ENCODE measurements at regions not wholly inside any gene's neighbourhood (a gene's known extent, or its start where the extent isn't known, plus 50 kb on each side); places are given as distances from the start of the nearest gene placed in this dataset.

- Histone ChIP-seq H3K27me3 (no peaks in the 10 kb centered on the region), H3K36me3 (no peaks in the 10 kb centered on the region), H3K9me3 (no peaks in the 10 kb centered on the region), H3K4me1 (ENCODE audit: insufficient read depth) (peaks cover 13% of the 10 kb centered on the region), H3K4me3 (no peak overlapping the region), H3K27ac (no peak overlapping the region)
- WGBS, 3 donors: 42 to 51% (median 49%) methylated on average over 6 of the region's 6 CpGs
- intact Hi-C loops (cut with DNase I): loop anchor here in 1 of 4 donors (10.0 kb wide), 1 partner anchor 185 kb away; no protein-coding TSS in a partner anchor
- TF ChIP-seq EP300 (IDR thresholded peaks at IDR 0.05) (no peak), CTCF (IDR thresholded peaks at IDR 0.05) (no peak), POLR2A (IDR thresholded peaks at IDR 0.05) (no peak)
- no peak for DNase-seq
Observed at GRCh38 chr7:25659841-25660240, 431.6 kb upstream of the NPVF start.

- intact Hi-C loops (cut with DNase I): loop anchor here in 1 of 4 donors (10.0 kb wide), 1 partner anchor 182 kb away; no protein-coding TSS in a partner anchor
- peak overlapping the region in 1 of 2 donors; percentile 52 for H3K27ac ChIP-seq
Observed at GRCh38 chr7:25662841-25663800, 434.8 kb upstream of the NPVF start.

GRCh38 chr7:25663877-25664276, 435.6 kb upstream of the NPVF start:
- intact Hi-C loops (cut with DNase I): loop anchor here in 2 of 4 donors (2.0 to 10.0 kb wide), 2 partner anchors 181 to 191 kb away; no protein-coding TSS in a partner anchor
- DNase-seq: peak in 1 of 5 donors; percentile 35
- Histone ChIP-seq H3K9me3 (no peaks in the 10 kb centered on the region), H3K36me3 (no peaks in the 10 kb centered on the region), H3K4me3 (no peak overlapping the region), H3K27me3 (no peaks in the 10 kb centered on the region), H3K4me1 (ENCODE audit: insufficient read depth) (peaks cover 15% of the 10 kb centered on the region), H3K27ac (no peak overlapping the region)
- TF ChIP-seq EP300 (IDR thresholded peaks at IDR 0.05) (no peak), POLR2A (IDR thresholded peaks at IDR 0.05) (no peak), CTCF (IDR thresholded peaks at IDR 0.05) (no peak)
- 12 to 17% (median 14%) methylated on average over 4 of the region's 4 CpGs for WGBS, 3 donors

More at GRCh38 chr7:25662841-25663800, 434.8 kb upstream of the NPVF start:
- H3K27me3 ChIP-seq: no peaks in the 10 kb centered on the region
- no peaks in the 10 kb centered on the region for H3K36me3 ChIP-seq
- peak in 4 of 5 donors; percentile 27 to 73 (median 58) for DNase-seq
- H3K4me1 ChIP-seq (ENCODE audit: insufficient read depth): peaks cover 15% of the 10 kb centered on the region
- TF ChIP-seq CTCF (IDR thresholded peaks at IDR 0.05): no peak
- no peak for TF ChIP-seq POLR2A (IDR thresholded peaks at IDR 0.05)
- TF ChIP-seq EP300 (IDR thresholded peaks at IDR 0.05): no peak
- no peaks in the 10 kb centered on the region for H3K9me3 ChIP-seq
- no peak overlapping the region for H3K4me3 ChIP-seq
- 16 to 24% (median 16%) methylated on average over 10 of the region's 10 CpGs for WGBS, 3 donors

GRCh38 chr7:25664593-25664992, 436.3 kb upstream of the NPVF start:
- intact Hi-C loops (cut with DNase I): loop anchor here in 2 of 4 donors (2.0 to 10.0 kb wide), 2 partner anchors 180 to 190 kb away; no protein-coding TSS in a partner anchor
- H3K4me1 ChIP-seq (ENCODE audit: insufficient read depth): peaks cover 15% of the 10 kb centered on the region
- TF ChIP-seq EP300 (IDR thresholded peaks at IDR 0.05): no peak
- no peak for TF ChIP-seq CTCF (IDR thresholded peaks at IDR 0.05)
- TF ChIP-seq POLR2A (IDR thresholded peaks at IDR 0.05): no peak
- WGBS, 3 donors: 38 to 49% (median 47%) methylated on average over 2 of the region's 2 CpGs
- H3K4me3 ChIP-seq: no peak overlapping the region
- H3K9me3 ChIP-seq: no peaks in the 10 kb centered on the region
- DNase-seq: no peak
- no peaks in the 10 kb centered on the region for H3K27me3 ChIP-seq
- H3K36me3 ChIP-seq: no peaks in the 10 kb centered on the region
- no peak overlapping the region for H3K27ac ChIP-seq
